Esophagus muscularis mucosa (tissue), 4 donors: ENCODE measurements at regions not wholly inside any gene's neighbourhood (a gene's known extent, or its start where the extent isn't known, plus 50 kb on each side); places are given as distances from the start of the nearest gene placed in this dataset.

Experiments used
- EP300 ChIP-seq: sonication (generic); formaldehyde crosslinking; IDR thresholded peaks from one replicate; pipeline ENCODE4 v1.6.1; 2017; ENCODE audit warnings: antibody characterized with exemption
- POLR2A ChIP-seq: fragments of 450-650 bp; IDR thresholded peaks from one replicate; pipeline ENCODE4 v1.6.1; 2017; ENCODE audit warnings: antibody characterized with exemption, moderate library complexity, mild to moderate bottlenecking, low read depth
- POLR2AphosphoS5 ChIP-seq, 2 donors: sonication (generic); formaldehyde crosslinking; IDR thresholded peaks; one replicate each; pipeline ENCODE4 v1.6.1; 2017; ENCODE audit warnings: antibody characterized with exemption in 2 of 2
- TF ChIP-seq, protein P1 (sequence below), 3 experiments: fragments of 200-600 bp in 2 of 3; fragments of 450-650 bp in 1 of 3; sonication (generic) in 2 of 3; IDR thresholded peaks; one replicate each; pipeline ENCODE4 v1.5.1; 2017 to 2019; ENCODE audit warnings: antibody characterized with exemption in 3 of 3, mild to moderate bottlenecking in 2 of 3, moderate library complexity in 1 of 3

- TF ChIP-seq, protein P1, sequence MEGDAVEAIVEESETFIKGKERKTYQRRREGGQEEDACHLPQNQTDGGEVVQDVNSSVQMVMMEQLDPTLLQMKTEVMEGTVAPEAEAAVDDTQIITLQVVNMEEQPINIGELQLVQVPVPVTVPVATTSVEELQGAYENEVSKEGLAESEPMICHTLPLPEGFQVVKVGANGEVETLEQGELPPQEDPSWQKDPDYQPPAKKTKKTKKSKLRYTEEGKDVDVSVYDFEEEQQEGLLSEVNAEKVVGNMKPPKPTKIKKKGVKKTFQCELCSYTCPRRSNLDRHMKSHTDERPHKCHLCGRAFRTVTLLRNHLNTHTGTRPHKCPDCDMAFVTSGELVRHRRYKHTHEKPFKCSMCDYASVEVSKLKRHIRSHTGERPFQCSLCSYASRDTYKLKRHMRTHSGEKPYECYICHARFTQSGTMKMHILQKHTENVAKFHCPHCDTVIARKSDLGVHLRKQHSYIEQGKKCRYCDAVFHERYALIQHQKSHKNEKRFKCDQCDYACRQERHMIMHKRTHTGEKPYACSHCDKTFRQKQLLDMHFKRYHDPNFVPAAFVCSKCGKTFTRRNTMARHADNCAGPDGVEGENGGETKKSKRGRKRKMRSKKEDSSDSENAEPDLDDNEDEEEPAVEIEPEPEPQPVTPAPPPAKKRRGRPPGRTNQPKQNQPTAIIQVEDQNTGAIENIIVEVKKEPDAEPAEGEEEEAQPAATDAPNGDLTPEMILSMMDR (IDR thresholded peaks at IDR 0.05), result no peak
- TF ChIP-seq POLR2A (no peak), POLR2AphosphoS5 (IDR thresholded peaks at IDR 0.05) (no peak), EP300 (no peak)
Observed at GRCh38 chr1:221521686-221522085, 220.2 kb downstream of the DUSP10 start.
